HG02763 (cell line): ENCODE measurements at regions not wholly inside any gene's neighbourhood (a gene's known extent, or its start where the extent isn't known, plus 50 kb on each side); places are given as distances from the start of the nearest gene placed in this dataset.

Experiments used
- ATAC-seq: cut with Tn5 transposase; IDR thresholded peaks from one replicate; pipeline ENCODE4 v1.9.1; 2021; ENCODE audit warnings: mild to moderate bottlenecking, moderate library complexity; ENCODE audit not compliant: unreplicated experiment

- ATAC-seq: no peak
These were observed 142.2 kb downstream of the SNX18 start for GRCh38 chr5:54659700-54660131.

GRCh38 chr5:54658010-54658409, 140.5 kb downstream of the SNX18 start:
- no peak for ATAC-seq

GRCh38 chr5:54656261-54656728, 138.7 kb downstream of the SNX18 start:
- ATAC-seq: no peak

- ATAC-seq: no peak
These were observed 138.2 kb downstream of the SNX18 start for GRCh38 chr5:54655761-54656160.

GRCh38 chr5:54655266-54655665, 137.7 kb downstream of the SNX18 start:
- ATAC-seq: no peak

GRCh38 chr5:54653956-54654614, 136.5 kb downstream of the SNX18 start:
- ATAC-seq: no peak

GRCh38 chr5:54651482-54652076, 134.0 kb downstream of the SNX18 start:
- no peak for ATAC-seq

- ATAC-seq: no peak
These were observed 131.5 kb downstream of the SNX18 start for GRCh38 chr5:54649041-54649504.

GRCh38 chr5:54646356-54647101, 129.0 kb downstream of the SNX18 start:
- ATAC-seq: peak; percentile 91

- ATAC-seq: no peak
These were observed 128.4 kb downstream of the SNX18 start for GRCh38 chr5:54645882-54646355.

GRCh38 chr5:54644226-54644625, 126.7 kb downstream of the SNX18 start:
- ATAC-seq: no peak

GRCh38 chr5:54643685-54644106, 126.1 kb downstream of the SNX18 start:
- no peak for ATAC-seq

- no peak for ATAC-seq
These were observed 122.1 kb downstream of the SNX18 start for GRCh38 chr5:54639621-54640020.

- ATAC-seq: no peak
These were observed 120.5 kb downstream of the SNX18 start for GRCh38 chr5:54638106-54638505.

- no peak for ATAC-seq
These were observed 120.1 kb downstream of the SNX18 start for GRCh38 chr5:54637654-54638053.

GRCh38 chr5:54634089-54634488, 116.5 kb downstream of the SNX18 start:
- no peak for ATAC-seq

- ATAC-seq: no peak
These were observed 114.7 kb downstream of the SNX18 start for GRCh38 chr5:54632131-54632701.

GRCh38 chr5:54630738-54631359, 113.3 kb downstream of the SNX18 start:
- no peak for ATAC-seq

GRCh38 chr5:54629115-54629514, 111.6 kb downstream of the SNX18 start:
- ATAC-seq: no peak

- no peak for ATAC-seq
These were observed 110.5 kb downstream of the SNX18 start for GRCh38 chr5:54628050-54628449.

GRCh38 chr5:54626407-54626806, 108.8 kb downstream of the SNX18 start:
- ATAC-seq: no peak
